GM12878 (cell line): ENCODE measurements at regions not wholly inside any gene's neighbourhood (a gene's known extent, or its start where the extent isn't known, plus 50 kb on each side); places are given as distances from the start of the nearest gene placed in this dataset.

ENCODE experiments used
- ATAC-seq: fragments of 200-7000 bp; cut with Tn5 transposase; 3 replicates; pipeline ENCODE4 v1.9.1; 2020; ENCODE audit warnings: mild to moderate bottlenecking, moderate library complexity
- BruUV-seq: library from RNA; stranded (reverse); fragments of 400-500 nt; replicated peaks from 2 replicates; lab custom pipeline; 2021; lab: Mats Ljungman, UMichigan
- CTCF ChIA-PET: fragments of 300-600 bp; sonication (Branson Sonifier 250); formaldehyde crosslinking; extraction: SDS; loops from one replicate; lab custom pipeline; 2021; ENCODE audit warnings: inconsistent platforms; lab: Yijun Ruan, JAX
- POLR2A ChIA-PET: fragments of 350-600 bp; formaldehyde crosslinking; extraction: SDS; loops from one replicate; lab custom pipeline; 2021; ENCODE audit warnings: inconsistent platforms; lab: Charles Lee
- RAD21 ChIA-PET: fragments of 300-600 bp; sonication (Branson Sonifier 250); formaldehyde crosslinking; loops from one replicate; lab custom pipeline; 2023; ENCODE audit warnings: antibody characterized with exemption; ENCODE audit not compliant: unreplicated experiment; lab: Charles Lee
- SMC1A ChIA-PET: fragments of 300-600 bp; sonication (Branson Sonifier 250); formaldehyde crosslinking; loops from one replicate; lab custom pipeline; 2023; ENCODE audit not compliant: unreplicated experiment, uncharacterized antibody; lab: Charles Lee
- DNase-seq: peaks from one replicate; pipeline ENCODE4 v3.0.0-alpha.2; 2011; ENCODE audit warnings: low read depth, low spot score
- FAIRE-seq: peaks from 3 replicates; lab custom pipeline; 2011; peaks lifted over from hg19 to GRCh38; lab: Jason Lieb, UNC
- H2AFZ ChIP-seq: 2 replicates; pipeline ENCODE4 v1.6.0; 2011; ENCODE audit warnings: low read depth, low read length, control low read depth; ENCODE audit not compliant: control insufficient read depth
- H3K27ac ChIP-seq: 2 replicates; pipeline ENCODE4 v1.5.1; 2011; ENCODE audit warnings: control low read depth; ENCODE audit not compliant: control insufficient read depth, insufficient read depth
- H3K27me3 ChIP-seq, 2 experiments: replicated peaks in 1 of 2; 2 replicates each; pipeline versions ENCODE4 v1.6.0 to v1.6.1; 2011; ENCODE audit warnings: low read length in 1 of 2; ENCODE audit not compliant: control insufficient read depth in 2 of 2, insufficient read depth in 2 of 2
- H3K36me3 ChIP-seq, 2 experiments: 2 replicates each; pipeline ENCODE4 v1.5.1; 2011; ENCODE audit warnings: low read length in 1 of 2; ENCODE audit not compliant: control insufficient read depth in 2 of 2, insufficient read depth in 2 of 2
- H3K4me1 ChIP-seq: 2 replicates; pipeline ENCODE4 v1.6.1; 2011; ENCODE audit warnings: mild to moderate bottlenecking, low read length, moderate library complexity, mixed read lengths; ENCODE audit not compliant: control insufficient read depth, insufficient read depth
- H3K4me2 ChIP-seq: 2 replicates; pipeline ENCODE4 v1.6.0; 2011; ENCODE audit warnings: control low read depth; ENCODE audit not compliant: control insufficient read depth, insufficient read depth
- H3K4me3 ChIP-seq: fragments of 200-600 bp; sonication (generic); 2 replicates; pipeline ENCODE4 v1.5.1; 2016
- H3K79me2 ChIP-seq: 2 replicates; pipeline ENCODE4 v1.6.0; 2011; ENCODE audit warnings: low read length; ENCODE audit not compliant: control insufficient read depth, insufficient read depth
- H3K9ac ChIP-seq: 2 replicates; pipeline ENCODE4 v1.8.0; 2011; ENCODE audit warnings: low read length, control low read depth, mixed read lengths; ENCODE audit not compliant: control insufficient read depth, insufficient read depth
- H3K9me3 ChIP-seq: replicated peaks from 3 replicates; pipeline ENCODE4 v1.5.1; 2011; ENCODE audit warnings: mild to moderate bottlenecking, low read length; ENCODE audit not compliant: control insufficient read depth, insufficient read depth
- H4K20me1 ChIP-seq: 2 replicates; pipeline ENCODE4 v1.6.0; 2011; ENCODE audit not compliant: control insufficient read depth, insufficient read depth
- BCL11A ChIP-seq: IDR thresholded peaks from 2 replicates; pipeline ENCODE4 v1.6.1; 2011; ENCODE audit warnings: low read depth, low read length
- BCLAF1 ChIP-seq: fragments of 450-650 bp; IDR thresholded peaks from 2 replicates; pipeline ENCODE4 v1.6.1; 2017; ENCODE audit warnings: antibody characterized with exemption, mild to moderate bottlenecking, moderate library complexity
- CEBPZ ChIP-seq: fragments of 150-350 bp; IDR thresholded peaks from 2 replicates; pipeline ENCODE4 v1.6.1; 2016; ENCODE audit warnings: low read depth, low read length
- DPF2 ChIP-seq: fragments of 450-650 bp; IDR thresholded peaks from 2 replicates; pipeline ENCODE4 v1.6.1; 2017; ENCODE audit warnings: mild to moderate bottlenecking
- IKZF2 ChIP-seq, 2 experiments: fragments of 450-650 bp; IDR thresholded peaks; 2 replicates each; pipeline ENCODE4 v1.6.1; 2017; ENCODE audit warnings: mild to moderate bottlenecking in 2 of 2, moderate library complexity in 2 of 2
- JUNB ChIP-seq: IDR thresholded peaks from 2 replicates; pipeline ENCODE4 v1.6.1; 2016; ENCODE audit warnings: antibody characterized with exemption, mild to moderate bottlenecking
- RAD51 ChIP-seq: fragments of 450-650 bp; IDR thresholded peaks from 2 replicates; pipeline ENCODE4 v1.6.1; 2016; ENCODE audit warnings: moderate library complexity, mild to moderate bottlenecking, inconsistent platforms
- SIX5 ChIP-seq: IDR thresholded peaks from 2 replicates; pipeline ENCODE4 v1.6.1; 2011; ENCODE audit warnings: mild to moderate bottlenecking, low read depth, low read length, moderate library complexity; ENCODE audit not compliant: severe bottlenecking
- WGBS: methylation state at CpG from one replicate; pipeline ENCODE4 v1.1.6; 2016; ENCODE audit warnings: low lambda C conversion rate; ENCODE audit not compliant: insufficient replicate concordance, insufficient coverage; ENCODE audit errors: missing lambda C conversion rate; 5-methylcytosine and 5-hydroxymethylcytosine counted together
- in situ Hi-C: fragments of 300-500 bp; cut with MboI; formaldehyde crosslinking; loops from 9 replicates; pipeline ENCODE4 v1.14.3; 2018; ENCODE audit warnings: mixed read lengths
- intact Hi-C: fragments of 100-400 bp; cut with micrococcal nuclease; formaldehyde crosslinking; loops from one replicate; pipeline ENCODE4 v1.14.2; 2022; ENCODE audit not compliant: unreplicated experiment
- TF ChIP-seq, protein P1 (sequence below): fragments of 450-650 bp; IDR thresholded peaks from 2 replicates; pipeline ENCODE4 v1.6.1; 2016; ENCODE audit warnings: mild to moderate bottlenecking, moderate library complexity, borderline replicate concordance

- H3K36me3 ChIP-seq = no peaks in the 10 kb centered on the region
- ChIA-PET CTCF (no interaction called here), SMC1A (no interaction called here), RAD21 (no interaction called here)
- no peak overlapping the region for H3K4me2 ChIP-seq
- no peaks in the 10 kb centered on the region for H3K27me3 ChIP-seq
- intact Hi-C loops (no loop called here), in situ Hi-C loops (no loop called here)
- DNase-seq = no peak
- H2AFZ ChIP-seq = no peak overlapping the region
- no peaks in the 10 kb centered on the region; the same call in 2 of the 3 replicates for H3K9me3 ChIP-seq
- no peak overlapping the region for H3K9ac ChIP-seq
- no peak overlapping the region for H3K4me3 ChIP-seq
- H3K4me1 ChIP-seq = no peaks in the 10 kb centered on the region
- no TSS peak for BruUV-seq
- no peaks in the 10 kb centered on the region for H3K79me2 ChIP-seq
- TF ChIP-seq, protein P1, sequence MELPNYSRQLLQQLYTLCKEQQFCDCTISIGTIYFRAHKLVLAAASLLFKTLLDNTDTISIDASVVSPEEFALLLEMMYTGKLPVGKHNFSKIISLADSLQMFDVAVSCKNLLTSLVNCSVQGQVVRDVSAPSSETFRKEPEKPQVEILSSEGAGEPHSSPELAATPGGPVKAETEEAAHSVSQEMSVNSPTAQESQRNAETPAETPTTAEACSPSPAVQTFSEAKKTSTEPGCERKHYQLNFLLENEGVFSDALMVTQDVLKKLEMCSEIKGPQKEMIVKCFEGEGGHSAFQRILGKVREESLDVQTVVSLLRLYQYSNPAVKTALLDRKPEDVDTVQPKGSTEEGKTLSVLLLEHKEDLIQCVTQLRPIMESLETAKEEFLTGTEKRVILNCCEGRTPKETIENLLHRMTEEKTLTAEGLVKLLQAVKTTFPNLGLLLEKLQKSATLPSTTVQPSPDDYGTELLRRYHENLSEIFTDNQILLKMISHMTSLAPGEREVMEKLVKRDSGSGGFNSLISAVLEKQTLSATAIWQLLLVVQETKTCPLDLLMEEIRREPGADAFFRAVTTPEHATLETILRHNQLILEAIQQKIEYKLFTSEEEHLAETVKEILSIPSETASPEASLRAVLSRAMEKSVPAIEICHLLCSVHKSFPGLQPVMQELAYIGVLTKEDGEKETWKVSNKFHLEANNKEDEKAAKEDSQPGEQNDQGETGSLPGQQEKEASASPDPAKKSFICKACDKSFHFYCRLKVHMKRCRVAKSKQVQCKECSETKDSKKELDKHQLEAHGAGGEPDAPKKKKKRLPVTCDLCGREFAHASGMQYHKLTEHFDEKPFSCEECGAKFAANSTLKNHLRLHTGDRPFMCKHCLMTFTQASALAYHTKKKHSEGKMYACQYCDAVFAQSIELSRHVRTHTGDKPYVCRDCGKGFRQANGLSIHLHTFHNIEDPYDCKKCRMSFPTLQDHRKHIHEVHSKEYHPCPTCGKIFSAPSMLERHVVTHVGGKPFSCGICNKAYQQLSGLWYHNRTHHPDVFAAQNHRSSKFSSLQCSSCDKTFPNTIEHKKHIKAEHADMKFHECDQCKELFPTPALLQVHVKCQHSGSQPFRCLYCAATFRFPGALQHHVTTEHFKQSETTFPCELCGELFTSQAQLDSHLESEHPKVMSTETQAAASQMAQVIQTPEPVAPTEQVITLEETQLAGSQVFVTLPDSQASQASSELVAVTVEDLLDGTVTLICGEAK = no peak
- TF ChIP-seq JUNB (peak; percentile 72), IKZF2 (IDR thresholded peaks at IDR 0.05) (no peak), SIX5 (no peak), BCLAF1 (no peak), DPF2 (no peak), CEBPZ (no peak), BCL11A (0 out of 2 replicates have a peak, but pooled peaks have one; percentile 9), RAD51 (no peak)
- TF ChIP-seq, all 136 proteins: peak for 2
- POLR2A ChIA-PET = no interaction called here
- WGBS = under 1% methylated on average over 5 of the region's 5 CpGs
- Histone ChIP-seq H3K27ac (no peak overlapping the region), H4K20me1 (no peaks in the 10 kb centered on the region)
- FAIRE-seq = no peak
- peak; percentile 68 for ATAC-seq
Measured at GRCh38 chr7:3250725-3251124, 50.3 kb upstream of the SDK1 start.
